HG03064 (cell line): ENCODE measurements at regions not wholly inside any gene's neighbourhood (a gene's known extent, or its start where the extent isn't known, plus 50 kb on each side); places are given as distances from the start of the nearest gene placed in this dataset.

ENCODE experiments used
- ATAC-seq: cut with Tn5 transposase; IDR thresholded peaks from one replicate; pipeline ENCODE4 v1.9.1; 2021; ENCODE audit warnings: low read depth; ENCODE audit not compliant: unreplicated experiment

- ATAC-seq: no peak
Measured at GRCh38 chr4:10734697-10735096, 50.1 kb upstream of the CLNK start.
